Uterus (tissue), 2 donors: ENCODE measurements at regions not wholly inside any gene's neighbourhood (a gene's known extent, or its start where the extent isn't known, plus 50 kb on each side); places are given as distances from the start of the nearest gene placed in this dataset.

Experiments
- CTCF ChIP-seq, 4 experiments: fragments of 200-600 bp in 2 of 4; fragments of 450-650 bp in 2 of 4; sonication (generic) in 2 of 4; IDR thresholded peaks; one replicate each; pipeline ENCODE4 v1.5.1; 2016 to 2019; ENCODE audit warnings: antibody characterized with exemption in 4 of 4, mild to moderate bottlenecking in 2 of 4, moderate library complexity in 1 of 4
- POLR2A ChIP-seq, 2 donors: fragments of 450-650 bp; IDR thresholded peaks; one replicate each; pipeline ENCODE4 v1.6.1; 2016; ENCODE audit warnings: antibody characterized with exemption in 2 of 2, mild to moderate bottlenecking in 1 of 2, moderate library complexity in 1 of 2

- TF ChIP-seq CTCF (IDR thresholded peaks at IDR 0.05), result no peak
- no peak for TF ChIP-seq POLR2A (IDR thresholded peaks at IDR 0.05)
Observed at GRCh38 chr3:81105789-81106488, 655.5 kb downstream of the GBE1 start.
